ENCODE measurements at regions not wholly inside any gene's neighbourhood (a gene's known extent, or its start where the extent isn't known, plus 50 kb on each side); places are given as distances from the start of the nearest gene placed in this dataset.

DNA sequence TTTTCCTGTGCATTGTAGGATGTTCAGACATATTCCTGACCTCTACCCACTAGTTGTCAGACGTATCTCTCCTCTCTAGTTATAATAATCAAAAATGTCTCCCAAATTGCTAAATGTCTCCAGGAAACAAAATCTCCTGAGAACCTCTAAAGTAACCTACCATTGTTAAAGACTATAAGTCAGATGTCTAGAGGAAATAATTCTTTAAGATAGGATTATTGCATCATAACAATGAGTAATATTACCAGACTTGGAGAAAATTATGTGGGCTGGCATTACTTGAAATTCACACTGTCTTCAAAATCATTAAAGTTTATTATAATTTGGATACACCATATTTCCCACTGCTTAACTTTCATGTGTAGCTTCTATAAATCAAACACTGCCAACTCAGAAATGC, 643.0 kb upstream of the ADGRL2 start:
- TF ChIP-seq POLR2A (IDR thresholded peaks at IDR 0.05) (no peak), POLR2AphosphoS5 (IDR thresholded peaks at IDR 0.05) (no peak)
- TF ChIP-seq, protein P1, sequence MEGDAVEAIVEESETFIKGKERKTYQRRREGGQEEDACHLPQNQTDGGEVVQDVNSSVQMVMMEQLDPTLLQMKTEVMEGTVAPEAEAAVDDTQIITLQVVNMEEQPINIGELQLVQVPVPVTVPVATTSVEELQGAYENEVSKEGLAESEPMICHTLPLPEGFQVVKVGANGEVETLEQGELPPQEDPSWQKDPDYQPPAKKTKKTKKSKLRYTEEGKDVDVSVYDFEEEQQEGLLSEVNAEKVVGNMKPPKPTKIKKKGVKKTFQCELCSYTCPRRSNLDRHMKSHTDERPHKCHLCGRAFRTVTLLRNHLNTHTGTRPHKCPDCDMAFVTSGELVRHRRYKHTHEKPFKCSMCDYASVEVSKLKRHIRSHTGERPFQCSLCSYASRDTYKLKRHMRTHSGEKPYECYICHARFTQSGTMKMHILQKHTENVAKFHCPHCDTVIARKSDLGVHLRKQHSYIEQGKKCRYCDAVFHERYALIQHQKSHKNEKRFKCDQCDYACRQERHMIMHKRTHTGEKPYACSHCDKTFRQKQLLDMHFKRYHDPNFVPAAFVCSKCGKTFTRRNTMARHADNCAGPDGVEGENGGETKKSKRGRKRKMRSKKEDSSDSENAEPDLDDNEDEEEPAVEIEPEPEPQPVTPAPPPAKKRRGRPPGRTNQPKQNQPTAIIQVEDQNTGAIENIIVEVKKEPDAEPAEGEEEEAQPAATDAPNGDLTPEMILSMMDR (IDR thresholded peaks at IDR 0.05) = no peak

Measured in breast epithelium (tissue), 3 donors.